ENCODE measurements at regions not wholly inside any gene's neighbourhood (a gene's known extent, or its start where the extent isn't known, plus 50 kb on each side); places are given as distances from the start of the nearest gene placed in this dataset.

DNA sequence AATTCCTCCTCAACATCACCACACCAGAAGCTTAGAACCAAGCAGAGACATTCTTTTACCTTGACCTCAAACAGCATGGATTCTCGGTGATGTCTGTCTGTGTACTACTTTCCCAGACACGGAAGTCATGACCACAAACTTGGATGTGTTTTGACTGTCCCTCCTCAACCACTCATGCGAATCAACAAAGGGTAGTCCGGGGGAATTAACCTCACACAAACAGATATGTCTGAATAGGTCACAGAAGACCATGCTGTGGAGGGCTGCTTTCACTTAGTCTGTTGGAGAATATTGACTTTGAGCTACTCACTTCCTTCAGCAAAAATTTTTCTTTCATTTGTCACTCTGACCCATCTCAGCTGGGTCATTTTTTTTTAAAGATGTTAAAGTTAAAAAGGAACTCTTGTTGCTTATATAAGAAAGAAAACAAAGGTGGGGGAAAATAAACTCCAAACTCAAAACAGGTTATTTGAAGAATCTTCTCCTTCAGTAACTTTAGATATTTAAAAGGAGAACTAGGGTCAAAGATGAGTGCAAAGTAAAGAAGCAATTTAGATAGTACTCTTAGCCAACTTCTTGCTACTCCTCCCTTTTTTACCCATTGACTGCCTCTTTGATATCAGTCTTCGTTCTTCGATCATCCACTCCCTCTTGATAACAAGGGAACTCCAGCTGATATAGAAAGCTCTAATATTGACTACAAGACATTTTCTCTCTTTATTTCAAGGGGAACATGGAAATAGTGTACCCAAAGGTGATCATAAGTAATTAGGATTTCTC lies 343.4 kb upstream of the CDH6 start:
- Histone ChIP-seq H3K79me2 (ENCODE audit: insufficient read depth, low read length) (no peaks in the 10 kb centered on the region), H3K4me1 (ENCODE audit: insufficient read depth, low read length) (no peaks in the 10 kb centered on the region), H3K56ac (ENCODE audit: insufficient read length, low read depth, low read length) (no peak overlapping the region), H2BK12ac (ENCODE audit: insufficient read length, low read depth, low read length) (no peak overlapping the region), H3T11ph (ENCODE audit: low read length) (no peak overlapping the region), H3K4me2 (ENCODE audit: insufficient read depth, insufficient read length, low read length) (no peak overlapping the region), H4K5ac (ENCODE audit: insufficient read length, low read depth, low read length) (no peak overlapping the region), H4K8ac (replicated peaks; ENCODE audit: insufficient read length, low read depth, low read length) (no peak overlapping the region), H3K4ac (ENCODE audit: low read depth, low read length) (no peak overlapping the region), H2BK15ac (ENCODE audit: low read depth, low read length) (no peak overlapping the region), H3K27me3 (ENCODE audit: insufficient read depth, low read length) (no peaks in the 10 kb centered on the region), H2AK5ac (ENCODE audit: insufficient read length, low read length) (no peak overlapping the region), H3K23ac (ENCODE audit: insufficient read length, low read depth, low read length) (no peak overlapping the region), H2AFZ (ENCODE audit: low read length) (no peak overlapping the region), H2BK120ac (ENCODE audit: low read depth, low read length, poor library complexity, severe bottlenecking) (no peak overlapping the region), H3K79me1 (ENCODE audit: insufficient read depth, low read depth, low read length, poor library complexity, severe bottlenecking) (no peaks in the 10 kb centered on the region), H3K18ac (ENCODE audit: insufficient read length, low read depth, low read length) (no peak overlapping the region), H2BK5ac (ENCODE audit: insufficient read length, low read length) (no peak overlapping the region), H3K27ac (ENCODE audit: insufficient read length, low read depth, low read length) (no peak overlapping the region), H3K14ac (ENCODE audit: insufficient read depth, low read length) (no peak overlapping the region), H3K9ac (ENCODE audit: extremely low read depth, insufficient read length, low read length) (no peak overlapping the region), H4K91ac (ENCODE audit: insufficient read length, low read depth, low read length) (no peak overlapping the region), H3K23me2 (ENCODE audit: insufficient read length, low read depth, low read length, poor library complexity, severe bottlenecking) (no peaks in the 10 kb centered on the region), H3K9me3 (ENCODE audit: control insufficient read depth, low read depth, low read length) (no peaks in the 10 kb centered on the region), H4K20me1 (ENCODE audit: control insufficient read depth, insufficient read depth, insufficient read length) (no peaks in the 10 kb centered on the region), H2BK20ac (ENCODE audit: low read depth, low read length, poor library complexity, severe bottlenecking) (no peak overlapping the region)
- Mint-ChIP-seq H3K4me1 (peaks cover 8 to 11% of the 10 kb centered on the region in 2 experiments), H3K9me3 (no peaks in the 10 kb centered on the region), H3K27me3 (ENCODE audit: low read depth) (no peaks in the 10 kb centered on the region), H3K36me3 (ENCODE audit: insufficient read depth in 1 of 3, low read depth in 3 of 3) (no peaks in the 10 kb centered on the region), H3K27ac (no peak overlapping the region), H3K4me3 (no peak overlapping the region)
- WGBS (ENCODE audit: extremely low coverage, insufficient read length, low lambda C conversion rate), result no CpG with 5 or more reads among the region's 6 CpGs
- DNase-seq, result no peak
- TF ChIP-seq CTCF (conservative IDR thresholded peaks at IDR 0.05), result no peak

All from H9 (cell line).